Endothelial cell of umbilical vein (primary cell): ENCODE measurements at regions not wholly inside any gene's neighbourhood (a gene's known extent, or its start where the extent isn't known, plus 50 kb on each side); places are given as distances from the start of the nearest gene placed in this dataset.

ENCODE experiments used
- BruUV-seq: library from RNA; stranded (reverse); fragments of 400-500 nt; replicated peaks from 2 replicates; lab custom pipeline; 2021; lab: Mats Ljungman, UMichigan
- CTCF ChIA-PET: fragments of 300-600, 350-600 bp; sonication (Branson Sonifier 250); formaldehyde crosslinking; loops from one replicate; lab custom pipeline; 2021; ENCODE audit warnings: antibody characterized with exemption, inconsistent platforms; lab: Charles Lee
- POLR2A ChIA-PET: fragments of 300-600, 350-600 bp; sonication (Branson Sonifier 250); formaldehyde crosslinking; loops from one replicate; lab custom pipeline; 2021; ENCODE audit warnings: antibody characterized with exemption, inconsistent platforms; lab: Charles Lee
- DNase-seq: peaks from one replicate; pipeline ENCODE4 v3.0.0-alpha.2; 2011; ENCODE audit warnings: low read depth, low spot score
- FAIRE-seq: peaks from 2 replicates; lab custom pipeline; 2011; peaks lifted over from hg19 to GRCh38; lab: Jason Lieb, UNC
- H2AFZ ChIP-seq: 2 replicates; pipeline ENCODE4 v1.6.0; 2012; ENCODE audit warnings: low read depth, low read length, control low read depth, inconsistent platforms
- H3K27ac ChIP-seq: 2 replicates; pipeline ENCODE4 v1.5.1; 2011; ENCODE audit warnings: low read depth, mild to moderate bottlenecking, control low read depth, low read length, moderate library complexity; ENCODE audit not compliant: insufficient read depth
- H3K27me3 ChIP-seq, 2 experiments: 2 replicates each; pipeline versions ENCODE4 v1.6.0 to v1.6.1; 2011; ENCODE audit warnings: low read length in 2 of 2, mixed read lengths in 1 of 2; ENCODE audit not compliant: control insufficient read depth in 2 of 2, insufficient read depth in 2 of 2
- H3K36me3 ChIP-seq, 2 experiments: 2 replicates in 1 of 2; 3 replicates in 1 of 2; pipeline ENCODE4 v1.5.1; 2011; ENCODE audit warnings: low read length in 2 of 2, mild to moderate bottlenecking in 1 of 2, moderate library complexity in 1 of 2; ENCODE audit not compliant: control insufficient read depth in 2 of 2, insufficient read depth in 2 of 2; ENCODE audit errors: extremely low read depth in 1 of 2
- H3K4me1 ChIP-seq: 3 replicates; pipeline ENCODE4 v1.5.1; 2011; ENCODE audit warnings: mild to moderate bottlenecking, low read length; ENCODE audit not compliant: control insufficient read depth, insufficient read depth; ENCODE audit errors: extremely low read depth
- H3K4me2 ChIP-seq: 2 replicates; pipeline ENCODE4 v1.6.1; 2011; ENCODE audit warnings: low read length, control low read depth, mixed read lengths; ENCODE audit not compliant: insufficient read depth
- H3K4me3 ChIP-seq, 3 experiments: fragments of 200-600 bp in 1 of 3; sonication (generic), shearing (Covaris generic) in 1 of 3; replicated peaks in 1 of 3; 2 replicates each; pipeline ENCODE4 v1.5.1; 2011 to 2016; ENCODE audit warnings: control low read depth in 3 of 3, low read length in 3 of 3, mild to moderate bottlenecking in 2 of 3, inconsistent platforms in 1 of 3, low read depth in 1 of 3, moderate library complexity in 1 of 3; ENCODE audit not compliant: insufficient read depth in 1 of 3
- H3K79me2 ChIP-seq: 2 replicates; pipeline ENCODE4 v1.6.0; 2012; ENCODE audit warnings: low read length, inconsistent platforms; ENCODE audit not compliant: control insufficient read depth, insufficient read depth
- H3K9ac ChIP-seq: replicated peaks from 2 replicates; pipeline ENCODE3; 2011; ENCODE audit warnings: low read length, control low read depth; ENCODE audit not compliant: insufficient read depth; ENCODE audit errors: extremely low read depth
- H3K9me1 ChIP-seq: replicated peaks from 3 replicates; pipeline ENCODE4 v1.6.0; 2011; ENCODE audit warnings: mild to moderate bottlenecking, low read length; ENCODE audit not compliant: control insufficient read depth, insufficient read depth; ENCODE audit errors: extremely low read depth
- H3K9me3 ChIP-seq: replicated peaks from 2 replicates; pipeline ENCODE4 v1.5.1; 2012; ENCODE audit warnings: low read length, inconsistent platforms; ENCODE audit not compliant: control insufficient read depth, insufficient read depth
- H4K20me1 ChIP-seq: replicated peaks from 2 replicates; pipeline ENCODE3; 2011; ENCODE audit warnings: mild to moderate bottlenecking, low read length; ENCODE audit not compliant: control insufficient read depth, insufficient read depth; ENCODE audit errors: extremely low read depth
- CTCF ChIP-seq, 2 donors: IDR thresholded peaks; 1 replicate in 1 of 2; 2 replicates in 1 of 2; pipeline ENCODE4 v1.5.1; 2011; ENCODE audit warnings: low read length in 2 of 2, mild to moderate bottlenecking in 2 of 2, moderate library complexity in 2 of 2, control low read depth in 1 of 2, inconsistent platforms in 1 of 2, low read depth in 1 of 2; ENCODE audit not compliant: insufficient read depth in 1 of 2; ENCODE audit errors: extremely low read depth in 1 of 2
- EZH2 ChIP-seq: IDR thresholded peaks from 2 replicates; pipeline ENCODE4 v1.6.1; 2012; ENCODE audit warnings: borderline replicate concordance, low read depth, mild to moderate bottlenecking, moderate library complexity, low read length, inconsistent platforms; ENCODE audit not compliant: severe bottlenecking
- FOS ChIP-seq: IDR thresholded peaks from 2 replicates; pipeline ENCODE4 v1.6.1; 2011; ENCODE audit warnings: mild to moderate bottlenecking, low read length, moderate library complexity, borderline replicate concordance; ENCODE audit not compliant: insufficient read depth
- GATA2 ChIP-seq: IDR thresholded peaks from 2 replicates; pipeline ENCODE4 v1.7.0; 2011; ENCODE audit warnings: low read depth, mild to moderate bottlenecking, moderate library complexity, mixed read lengths, low read length; ENCODE audit not compliant: insufficient read length, insufficient read depth
- JUN ChIP-seq: IDR thresholded peaks from 2 replicates; pipeline ENCODE4 v1.6.1; 2011; ENCODE audit warnings: borderline replicate concordance, low read depth; ENCODE audit not compliant: insufficient read length, insufficient read depth
- MAX ChIP-seq: IDR thresholded peaks from 2 replicates; pipeline ENCODE4 v1.6.1; 2011; ENCODE audit not compliant: insufficient read depth, insufficient read length
- MYC ChIP-seq: IDR thresholded peaks from one replicate; pipeline ENCODE4 v1.6.1; 2011; ENCODE audit warnings: mild to moderate bottlenecking, low read depth, low read length
- POLR2A ChIP-seq: IDR thresholded peaks from 2 replicates; pipeline ENCODE4 v1.6.1; 2012; ENCODE audit warnings: low read depth, mild to moderate bottlenecking, control low read depth, low read length
- POLR2AphosphoS5 ChIP-seq: IDR thresholded peaks from 2 replicates; pipeline ENCODE4 v1.6.1; 2012; ENCODE audit warnings: low read depth, mild to moderate bottlenecking, control low read depth, low read length, moderate library complexity; ENCODE audit not compliant: insufficient read depth
- dilution Hi-C: fragments of 300-500 bp; cut with MboI; formaldehyde crosslinking; loops from one replicate; pipeline ENCODE4 v1.15.0; 2019; ENCODE audit warnings: low sequenced_read_pairs; ENCODE audit not compliant: extremely low pct_ligation_motif_present
- intact Hi-C: fragments of 100-400 bp; cut with micrococcal nuclease; formaldehyde crosslinking; loops from one replicate; pipeline ENCODE4 v1.10.0; 2022

GRCh38 chr17:14935845-14936485, 329.2 kb downstream of the PMP22 start:
- intact Hi-C loops, result no loop called here
- DNase-seq, result no peak
- no peaks in the 10 kb centered on the region for H3K36me3 ChIP-seq
- no peak overlapping the region for H3K4me2 ChIP-seq
- H3K4me3 ChIP-seq, result no peak overlapping the region
- no peak overlapping the region for H2AFZ ChIP-seq
- no peaks in the 10 kb centered on the region for H4K20me1 ChIP-seq
- H3K9me3 ChIP-seq, result peaks cover 6% of the 10 kb centered on the region
- no peaks in the 10 kb centered on the region for H3K27me3 ChIP-seq
- CTCF ChIA-PET, result no interaction called here
- H3K4me1 ChIP-seq, result no peaks in the 10 kb centered on the region
- BruUV-seq, result no TSS peak
- TF ChIP-seq MYC, result no peak
- TF ChIP-seq EZH2, result no peak
- TF ChIP-seq JUN, result no peak
- TF ChIP-seq FOS, result no peak
- no peak for TF ChIP-seq GATA2
- no peak for TF ChIP-seq CTCF (IDR thresholded peaks at IDR 0.05; ENCODE audit: extremely low read depth in 1 of 2, insufficient read depth in 1 of 2, low read depth in 1 of 2, low read length in 2 of 2)
- no peak for TF ChIP-seq MAX
- TF ChIP-seq POLR2A, result no peak
- TF ChIP-seq POLR2AphosphoS5, result no peak
- dilution Hi-C loops, result no loop called here
- FAIRE-seq, result no peak
- H3K79me2 ChIP-seq, result no peaks in the 10 kb centered on the region
- POLR2A ChIA-PET, result no interaction called here
- H3K9me1 ChIP-seq, result no peaks in the 10 kb centered on the region
- no peak overlapping the region for H3K9ac ChIP-seq
- H3K27ac ChIP-seq, result no peak overlapping the region
